ENCODE measurements at regions not wholly inside any gene's neighbourhood (a gene's known extent, or its start where the extent isn't known, plus 50 kb on each side); places are given as distances from the start of the nearest gene placed in this dataset.

GRCh38 chr9:109561137-109561536 is 63.0 kb upstream of the PTPN3 start:
- TF ChIP-seq PPARA (CRISPR knock-in tag; IDR thresholded peaks at IDR 0.05; ENCODE audit: borderline replicate concordance) (no peak), CSDC2 (CRISPR knock-in tag; IDR thresholded peaks at IDR 0.05) (no peak), OSR1 (CRISPR knock-in tag; IDR thresholded peaks at IDR 0.05) (no peak), ZNF8 (CRISPR knock-in tag; IDR thresholded peaks at IDR 0.05) (no peak), POU6F1 (CRISPR knock-in tag; IDR thresholded peaks at IDR 0.05; ENCODE audit: borderline replicate concordance, low read depth) (no peak), ARNTL (CRISPR knock-in tag; IDR thresholded peaks at IDR 0.05; ENCODE audit: borderline replicate concordance, low read depth) (no peak), ISL1 (CRISPR knock-in tag; IDR thresholded peaks at IDR 0.05) (no peak), PATZ1 (CRISPR knock-in tag; IDR thresholded peaks at IDR 0.05; ENCODE audit: borderline replicate concordance) (no peak), SNAI2 (CRISPR knock-in tag; IDR thresholded peaks at IDR 0.05) (no peak), ZFP30 (CRISPR knock-in tag; IDR thresholded peaks at IDR 0.05) (no peak), ZNF565 (CRISPR knock-in tag; conservative IDR thresholded peaks at IDR 0.05; ENCODE audit: low read depth) (no peak), ZC3H10 (CRISPR knock-in tag; IDR thresholded peaks at IDR 0.05) (no peak), ZFP3 (CRISPR knock-in tag; IDR thresholded peaks at IDR 0.05) (no peak), GLIS3 (CRISPR knock-in tag; IDR thresholded peaks at IDR 0.05) (no peak), RARB (CRISPR knock-in tag; IDR thresholded peaks at IDR 0.05) (no peak), ZNF70 (CRISPR knock-in tag; IDR thresholded peaks at IDR 0.05) (no peak)
- TF ChIP-seq, protein P1, sequence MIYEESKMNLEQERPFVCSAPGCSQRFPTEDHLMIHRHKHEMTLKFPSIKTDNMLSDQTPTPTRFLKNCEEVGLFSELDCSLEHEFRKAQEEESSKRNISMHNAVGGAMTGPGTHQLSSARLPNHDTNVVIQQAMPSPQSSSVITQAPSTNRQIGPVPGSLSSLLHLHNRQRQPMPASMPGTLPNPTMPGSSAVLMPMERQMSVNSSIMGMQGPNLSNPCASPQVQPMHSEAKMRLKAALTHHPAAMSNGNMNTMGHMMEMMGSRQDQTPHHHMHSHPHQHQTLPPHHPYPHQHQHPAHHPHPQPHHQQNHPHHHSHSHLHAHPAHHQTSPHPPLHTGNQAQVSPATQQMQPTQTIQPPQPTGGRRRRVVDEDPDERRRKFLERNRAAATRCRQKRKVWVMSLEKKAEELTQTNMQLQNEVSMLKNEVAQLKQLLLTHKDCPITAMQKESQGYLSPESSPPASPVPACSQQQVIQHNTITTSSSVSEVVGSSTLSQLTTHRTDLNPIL (CRISPR knock-in tag; IDR thresholded peaks at IDR 0.05; ENCODE audit: low read depth): no peak
- ATAC-seq: no peak

- TF ChIP-seq, protein P1 (CRISPR knock-in tag; IDR thresholded peaks at IDR 0.05; ENCODE audit: low read depth): no peak
- TF ChIP-seq POU6F1 (CRISPR knock-in tag; IDR thresholded peaks at IDR 0.05; ENCODE audit: borderline replicate concordance, low read depth): no peak
- no peak for TF ChIP-seq SNAI2 (CRISPR knock-in tag; IDR thresholded peaks at IDR 0.05)
- no peak for TF ChIP-seq RARB (CRISPR knock-in tag; IDR thresholded peaks at IDR 0.05)
- no peak for TF ChIP-seq ZFP3 (CRISPR knock-in tag; IDR thresholded peaks at IDR 0.05)
- no peak for TF ChIP-seq TCF4 (CRISPR knock-in tag; IDR thresholded peaks at IDR 0.05; ENCODE audit: borderline replicate concordance)
- TF ChIP-seq ISL1 (CRISPR knock-in tag; IDR thresholded peaks at IDR 0.05): no peak
- no peak for TF ChIP-seq GLIS3 (CRISPR knock-in tag; IDR thresholded peaks at IDR 0.05)
- TF ChIP-seq ARNTL (CRISPR knock-in tag; IDR thresholded peaks at IDR 0.05; ENCODE audit: borderline replicate concordance, low read depth): no peak
- no peak for TF ChIP-seq TSHZ2 (CRISPR knock-in tag; IDR thresholded peaks at IDR 0.05)
- no peak for TF ChIP-seq TOX (CRISPR knock-in tag; IDR thresholded peaks at IDR 0.05; ENCODE audit: borderline replicate concordance)
- no peak for TF ChIP-seq OSR1 (CRISPR knock-in tag; IDR thresholded peaks at IDR 0.05)
- no peak for TF ChIP-seq ZFP30 (CRISPR knock-in tag; IDR thresholded peaks at IDR 0.05)
- no peak for TF ChIP-seq CSDC2 (CRISPR knock-in tag; IDR thresholded peaks at IDR 0.05)
- TF ChIP-seq ZNF70 (CRISPR knock-in tag; IDR thresholded peaks at IDR 0.05): no peak
- TF ChIP-seq PATZ1 (CRISPR knock-in tag; IDR thresholded peaks at IDR 0.05; ENCODE audit: borderline replicate concordance): no peak
Measured at GRCh38 chr9:109568089-109568488, 70.0 kb upstream of the PTPN3 start.

More at GRCh38 chr9:109568089-109568488, 70.0 kb upstream of the PTPN3 start:
- no peak for ATAC-seq

Data from SK-N-SH treated with all-trans-retinoic acid at 6 μM for 48 hours (cell line).